ENCODE measurements at regions not wholly inside any gene's neighbourhood (a gene's known extent, or its start where the extent isn't known, plus 50 kb on each side); places are given as distances from the start of the nearest gene placed in this dataset.

- TF ChIP-seq YY1 (IDR thresholded peaks at IDR 0.05) = no peak
Measured at GRCh38 chr5:14086261-14086660, 56.9 kb upstream of the TRIO start (continued).

DNA sequence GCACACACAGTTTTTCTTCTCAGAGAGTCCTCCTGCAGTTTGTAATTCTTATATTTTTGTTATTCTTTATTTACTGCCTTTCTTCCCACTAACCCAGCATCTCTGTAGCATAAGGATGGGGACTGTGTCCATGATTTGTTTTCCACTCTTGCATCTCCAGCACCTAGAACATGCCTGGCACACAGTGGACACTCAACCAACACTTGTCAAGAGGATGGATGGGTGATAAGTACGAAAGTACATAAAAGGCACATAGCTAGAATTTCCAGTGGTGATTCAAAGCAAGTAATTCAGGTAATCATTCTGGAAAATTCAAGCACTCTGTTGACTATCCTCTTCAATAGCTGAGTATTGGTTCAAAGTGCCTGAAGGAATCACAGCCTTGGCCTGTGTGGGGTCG lies 60.2 kb upstream of the TRIO start:
- Histone ChIP-seq H3K27me3 (ENCODE audit: control insufficient read depth in 4 of 4, insufficient read depth in 4 of 4, low read length in 3 of 4) (no peaks in the 10 kb centered on the region), H3K4me1 (ENCODE audit: control insufficient read depth in 4 of 4, insufficient read depth in 4 of 4, low read length in 3 of 4) (no peaks in the 10 kb centered on the region), H3K36me3 (ENCODE audit: control insufficient read depth in 4 of 4, insufficient read depth in 3 of 4, low read depth in 1 of 4, low read length in 3 of 4) (no peaks in the 10 kb centered on the region), H3K9ac (ENCODE audit: low read depth in 1 of 2, low read length in 2 of 2) (no peak overlapping the region), H3K9me3 (ENCODE audit: control insufficient read depth in 4 of 4, low read length in 3 of 4) (no peaks in the 10 kb centered on the region), H3K4me3 (ENCODE audit: low read depth in 1 of 3, low read length in 3 of 3) (no peak overlapping the region), H3K27ac (ENCODE audit: low read depth in 1 of 2, low read length in 2 of 2) (no peak overlapping the region)
- no peak for DNase-seq (ENCODE audit: low spot score)
- WGBS = 85% methylated on average over 2 of the region's 2 CpGs
- no peak for TF ChIP-seq ZBTB33 (IDR thresholded peaks at IDR 0.05)
- no peak for TF ChIP-seq EGR1 (IDR thresholded peaks at IDR 0.05; ENCODE audit: low read depth in 2 of 2)
- no peak for TF ChIP-seq MAX (IDR thresholded peaks at IDR 0.05)
- no peak for TF ChIP-seq SP1 (IDR thresholded peaks at IDR 0.05)
- no peak for TF ChIP-seq FOXA2 (IDR thresholded peaks at IDR 0.05)
- no peak for TF ChIP-seq HNF4A (conservative IDR thresholded peaks at IDR 0.05)
- no peak for TF ChIP-seq TAF1 (conservative IDR thresholded peaks at IDR 0.05)
- no peak for TF ChIP-seq JUND (IDR thresholded peaks at IDR 0.05)
- no peak for TF ChIP-seq FOXA1 (IDR thresholded peaks at IDR 0.05)
- TF ChIP-seq CTCF (IDR thresholded peaks at IDR 0.05; ENCODE audit: low read depth, low read length, missing input control) = no peak
- TF ChIP-seq, protein P1, sequence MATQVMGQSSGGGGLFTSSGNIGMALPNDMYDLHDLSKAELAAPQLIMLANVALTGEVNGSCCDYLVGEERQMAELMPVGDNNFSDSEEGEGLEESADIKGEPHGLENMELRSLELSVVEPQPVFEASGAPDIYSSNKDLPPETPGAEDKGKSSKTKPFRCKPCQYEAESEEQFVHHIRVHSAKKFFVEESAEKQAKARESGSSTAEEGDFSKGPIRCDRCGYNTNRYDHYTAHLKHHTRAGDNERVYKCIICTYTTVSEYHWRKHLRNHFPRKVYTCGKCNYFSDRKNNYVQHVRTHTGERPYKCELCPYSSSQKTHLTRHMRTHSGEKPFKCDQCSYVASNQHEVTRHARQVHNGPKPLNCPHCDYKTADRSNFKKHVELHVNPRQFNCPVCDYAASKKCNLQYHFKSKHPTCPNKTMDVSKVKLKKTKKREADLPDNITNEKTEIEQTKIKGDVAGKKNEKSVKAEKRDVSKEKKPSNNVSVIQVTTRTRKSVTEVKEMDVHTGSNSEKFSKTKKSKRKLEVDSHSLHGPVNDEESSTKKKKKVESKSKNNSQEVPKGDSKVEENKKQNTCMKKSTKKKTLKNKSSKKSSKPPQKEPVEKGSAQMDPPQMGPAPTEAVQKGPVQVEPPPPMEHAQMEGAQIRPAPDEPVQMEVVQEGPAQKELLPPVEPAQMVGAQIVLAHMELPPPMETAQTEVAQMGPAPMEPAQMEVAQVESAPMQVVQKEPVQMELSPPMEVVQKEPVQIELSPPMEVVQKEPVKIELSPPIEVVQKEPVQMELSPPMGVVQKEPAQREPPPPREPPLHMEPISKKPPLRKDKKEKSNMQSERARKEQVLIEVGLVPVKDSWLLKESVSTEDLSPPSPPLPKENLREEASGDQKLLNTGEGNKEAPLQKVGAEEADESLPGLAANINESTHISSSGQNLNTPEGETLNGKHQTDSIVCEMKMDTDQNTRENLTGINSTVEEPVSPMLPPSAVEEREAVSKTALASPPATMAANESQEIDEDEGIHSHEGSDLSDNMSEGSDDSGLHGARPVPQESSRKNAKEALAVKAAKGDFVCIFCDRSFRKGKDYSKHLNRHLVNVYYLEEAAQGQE (IDR thresholded peaks at IDR 0.05) = no peak
- no peak for TF ChIP-seq NR2F2 (IDR thresholded peaks at IDR 0.05)
- TF ChIP-seq ATF3 (IDR thresholded peaks at IDR 0.05) = no peak
- no peak for TF ChIP-seq HNF4G (IDR thresholded peaks at IDR 0.05)

DNA sequence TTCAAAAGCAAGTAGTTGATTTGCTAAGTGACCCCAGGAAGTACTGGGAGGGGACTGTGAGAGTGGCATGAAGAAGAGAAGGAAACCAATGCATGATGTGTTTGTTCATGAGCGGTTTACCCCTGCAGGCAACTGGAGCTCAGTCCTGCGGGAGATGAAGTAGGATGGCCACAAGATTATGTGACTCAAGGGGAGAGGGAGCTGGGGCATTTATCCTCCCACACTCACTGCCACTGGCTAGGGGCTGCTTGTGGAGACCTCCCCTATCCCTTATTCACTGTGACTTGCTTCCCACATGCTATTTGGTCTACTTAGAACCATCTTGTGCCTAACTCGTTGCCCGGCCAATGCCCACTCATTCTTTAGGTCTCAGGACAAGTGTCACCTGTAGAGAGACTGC lies 60.6 kb upstream of the TRIO start:
- no peak overlapping the region for H3K4me3 ChIP-seq (ENCODE audit: low read depth in 1 of 3, low read length in 3 of 3)
- WGBS = 90% methylated on average over 4 of the region's 4 CpGs
- no peak for DNase-seq (ENCODE audit: low spot score)
- H3K9me3 ChIP-seq (ENCODE audit: control insufficient read depth in 4 of 4, low read length in 3 of 4) = no peaks in the 10 kb centered on the region
- H3K27me3 ChIP-seq (ENCODE audit: control insufficient read depth in 4 of 4, insufficient read depth in 4 of 4, low read length in 3 of 4) = no peaks in the 10 kb centered on the region
- no peak overlapping the region for H3K27ac ChIP-seq (ENCODE audit: low read depth in 1 of 2, low read length in 2 of 2)
- H3K9ac ChIP-seq (ENCODE audit: low read depth in 1 of 2, low read length in 2 of 2) = no peak overlapping the region
- H3K4me1 ChIP-seq (ENCODE audit: control insufficient read depth in 4 of 4, insufficient read depth in 4 of 4, low read length in 3 of 4) = no peaks in the 10 kb centered on the region
- no peaks in the 10 kb centered on the region for H3K36me3 ChIP-seq (ENCODE audit: control insufficient read depth in 4 of 4, insufficient read depth in 3 of 4, low read depth in 1 of 4, low read length in 3 of 4)
- TF ChIP-seq SP1 (IDR thresholded peaks at IDR 0.05) (no peak), GABPA (IDR thresholded peaks at IDR 0.05 in 1 of 2, conservative IDR thresholded peaks at IDR 0.05 in 1 of 2) (no peak), YY1 (IDR thresholded peaks at IDR 0.05) (no peak), NR2F2 (IDR thresholded peaks at IDR 0.05) (no peak), ZBTB33 (IDR thresholded peaks at IDR 0.05) (no peak), FOXA2 (IDR thresholded peaks at IDR 0.05) (no peak), FOXA1 (IDR thresholded peaks at IDR 0.05) (no peak), MAX (IDR thresholded peaks at IDR 0.05) (no peak), HNF4G (IDR thresholded peaks at IDR 0.05) (no peak), JUND (IDR thresholded peaks at IDR 0.05) (no peak)
- TF ChIP-seq, protein P1 (IDR thresholded peaks at IDR 0.05) = no peak
